Stomach (tissue), 4 donors: ENCODE measurements at regions not wholly inside any gene's neighbourhood (a gene's known extent, or its start where the extent isn't known, plus 50 kb on each side); places are given as distances from the start of the nearest gene placed in this dataset.

Source experiments
- POLR2A ChIP-seq, 4 donors: fragments of 450-650 bp; IDR thresholded peaks; one replicate each; pipeline ENCODE4 v1.6.1; 2016; ENCODE audit warnings: antibody characterized with exemption in 4 of 4, control low read depth in 2 of 4, mild to moderate bottlenecking in 1 of 4, moderate library complexity in 1 of 4
- POLR2AphosphoS5 ChIP-seq, 3 donors: sonication (generic); formaldehyde crosslinking; IDR thresholded peaks; one replicate each; pipeline ENCODE4 v1.6.1; 2016; ENCODE audit warnings: antibody characterized with exemption in 3 of 3
- TF ChIP-seq, protein P1 (sequence below), 7 experiments: fragments of 450-650 bp in 4 of 7; fragments of 200-600 bp in 3 of 7; sonication (generic) in 3 of 7; IDR thresholded peaks; one replicate each; pipeline ENCODE4 v1.5.1; 2016 to 2019; ENCODE audit warnings: antibody characterized with exemption in 7 of 7, control low read depth in 2 of 7, mild to moderate bottlenecking in 1 of 7

DNA sequence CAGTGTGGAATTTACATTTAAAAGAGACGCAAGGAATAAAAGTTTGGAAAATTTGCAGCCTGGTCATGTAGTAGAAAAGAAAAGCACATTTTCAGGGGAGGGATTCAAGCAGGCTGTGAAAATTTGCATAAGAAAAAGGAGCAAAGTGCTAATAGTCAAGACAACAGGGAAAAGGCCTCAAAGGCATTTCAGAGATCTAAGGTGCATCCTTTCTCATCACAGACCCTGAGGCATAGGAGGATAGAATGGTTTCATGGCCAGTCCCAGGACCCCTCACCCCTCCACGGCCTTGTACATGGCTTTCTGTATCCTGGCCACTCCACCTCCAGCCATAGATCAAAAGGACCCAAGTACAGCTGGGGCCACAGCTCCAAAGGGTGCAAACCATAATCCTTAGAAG is 380.5 kb upstream of the BRINP3 start:
- TF ChIP-seq, protein P1, sequence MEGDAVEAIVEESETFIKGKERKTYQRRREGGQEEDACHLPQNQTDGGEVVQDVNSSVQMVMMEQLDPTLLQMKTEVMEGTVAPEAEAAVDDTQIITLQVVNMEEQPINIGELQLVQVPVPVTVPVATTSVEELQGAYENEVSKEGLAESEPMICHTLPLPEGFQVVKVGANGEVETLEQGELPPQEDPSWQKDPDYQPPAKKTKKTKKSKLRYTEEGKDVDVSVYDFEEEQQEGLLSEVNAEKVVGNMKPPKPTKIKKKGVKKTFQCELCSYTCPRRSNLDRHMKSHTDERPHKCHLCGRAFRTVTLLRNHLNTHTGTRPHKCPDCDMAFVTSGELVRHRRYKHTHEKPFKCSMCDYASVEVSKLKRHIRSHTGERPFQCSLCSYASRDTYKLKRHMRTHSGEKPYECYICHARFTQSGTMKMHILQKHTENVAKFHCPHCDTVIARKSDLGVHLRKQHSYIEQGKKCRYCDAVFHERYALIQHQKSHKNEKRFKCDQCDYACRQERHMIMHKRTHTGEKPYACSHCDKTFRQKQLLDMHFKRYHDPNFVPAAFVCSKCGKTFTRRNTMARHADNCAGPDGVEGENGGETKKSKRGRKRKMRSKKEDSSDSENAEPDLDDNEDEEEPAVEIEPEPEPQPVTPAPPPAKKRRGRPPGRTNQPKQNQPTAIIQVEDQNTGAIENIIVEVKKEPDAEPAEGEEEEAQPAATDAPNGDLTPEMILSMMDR (IDR thresholded peaks at IDR 0.05) = no peak
- TF ChIP-seq POLR2A (IDR thresholded peaks at IDR 0.05) (no peak), POLR2AphosphoS5 (IDR thresholded peaks at IDR 0.05) (no peak)
